GM19438 (cell line): ENCODE measurements at regions not wholly inside any gene's neighbourhood (a gene's known extent, or its start where the extent isn't known, plus 50 kb on each side); places are given as distances from the start of the nearest gene placed in this dataset.
"Not testable (repeated sequence)": the region's sequence is repeated elsewhere in the genome, so short reads cannot be mapped to it uniquely, and the experiment has no call there.

ENCODE experiments used
- ATAC-seq: cut with Tn5 transposase; IDR thresholded peaks from one replicate; pipeline ENCODE4 v1.9.1; 2021; ENCODE audit warnings: low read depth; ENCODE audit not compliant: unreplicated experiment

GRCh38 chr6:6964675-6965074 is 143.1 kb upstream of the RREB1 start:
- no peak for ATAC-seq

GRCh38 chr6:6966127-6966526 is 141.6 kb upstream of the RREB1 start:
- ATAC-seq = no peak

GRCh38 chr6:6966569-6966968 is 141.2 kb upstream of the RREB1 start:
- no peak for ATAC-seq

GRCh38 chr6:6968357-6968730 is 139.4 kb upstream of the RREB1 start:
- ATAC-seq = no peak

- ATAC-seq = no peak
Observed at GRCh38 chr6:6968731-6969552, 138.8 kb upstream of the RREB1 start.

GRCh38 chr6:6969761-6970223 is 138.0 kb upstream of the RREB1 start:
- no peak for ATAC-seq

GRCh38 chr6:6970851-6971250 is 136.9 kb upstream of the RREB1 start:
- no peak for ATAC-seq

GRCh38 chr6:6971369-6971768 is 136.4 kb upstream of the RREB1 start:
- no peak for ATAC-seq

- no peak for ATAC-seq
Observed at GRCh38 chr6:6972456-6972855, 135.3 kb upstream of the RREB1 start.

- no peak for ATAC-seq
Observed at GRCh38 chr6:6973721-6974120, 134.0 kb upstream of the RREB1 start.

GRCh38 chr6:6975459-6976111 is 132.2 kb upstream of the RREB1 start:
- no peak for ATAC-seq

GRCh38 chr6:6976193-6976592 is 131.6 kb upstream of the RREB1 start:
- ATAC-seq = no peak

- no peak for ATAC-seq
Observed at GRCh38 chr6:6978731-6979130, 129.0 kb upstream of the RREB1 start.

GRCh38 chr6:6980999-6981597 is 126.7 kb upstream of the RREB1 start:
- ATAC-seq = no peak

- ATAC-seq = no peak
Observed at GRCh38 chr6:6981681-6982322, 126.0 kb upstream of the RREB1 start.

- no peak for ATAC-seq
Observed at GRCh38 chr6:6982663-6983062, 125.1 kb upstream of the RREB1 start.

- no peak for ATAC-seq
Observed at GRCh38 chr6:6984585-6985366, 123.0 kb upstream of the RREB1 start.

GRCh38 chr6:6986344-6986743 is 121.4 kb upstream of the RREB1 start:
- no peak for ATAC-seq

GRCh38 chr6:6987749-6988148 is 120.0 kb upstream of the RREB1 start:
- ATAC-seq = no peak

GRCh38 chr6:6990059-6990458 is 117.7 kb upstream of the RREB1 start:
- not testable (repeated sequence) for ATAC-seq
